ENCODE measurements at regions not wholly inside any gene's neighbourhood (a gene's known extent, or its start where the extent isn't known, plus 50 kb on each side); places are given as distances from the start of the nearest gene placed in this dataset.

GRCh38 chr5:101663543-101663942, 632.5 kb downstream of the SLCO4C1 start:
- no peak overlapping the region for H2AFZ ChIP-seq (ENCODE audit: low read length)
- no peaks in the 10 kb centered on the region for H3K9me2 ChIP-seq (ENCODE audit: low read depth, low read length)
- TF ChIP-seq CTCF (IDR thresholded peaks at IDR 0.05; ENCODE audit: low read length) (no peak), EZH2 (IDR thresholded peaks at IDR 0.05; ENCODE audit: borderline replicate concordance, low read length) (no peak)
- H3F3A ChIP-seq (ENCODE audit: insufficient read depth, low read length): no peaks in the 10 kb centered on the region
- no peak overlapping the region for H3K9ac ChIP-seq (ENCODE audit: low read length)
- H3K27ac ChIP-seq (ENCODE audit: low read depth, low read length, poor library complexity, severe bottlenecking): no peak overlapping the region
- no peak overlapping the region for H3K4me3 ChIP-seq (ENCODE audit: low read depth, low read length, poor library complexity, severe bottlenecking)
- no peak overlapping the region for H3K4me2 ChIP-seq (ENCODE audit: low read length)
- H3K9me3 ChIP-seq (ENCODE audit: low read length): no peaks in the 10 kb centered on the region
- no peaks in the 10 kb centered on the region for H3K36me3 ChIP-seq (ENCODE audit: insufficient read depth, low read length)
- no peaks in the 10 kb centered on the region for H3K27me3 ChIP-seq (ENCODE audit: insufficient read depth, low read length)
- H3K79me2 ChIP-seq (ENCODE audit: insufficient read depth, low read length): no peaks in the 10 kb centered on the region
- H4K20me1 ChIP-seq (ENCODE audit: insufficient read depth, low read length): no peaks in the 10 kb centered on the region
- no peaks in the 10 kb centered on the region for H3K4me1 ChIP-seq (ENCODE audit: insufficient read depth, low read length, severe bottlenecking)

GRCh38 chr5:101662263-101662662, 633.8 kb downstream of the SLCO4C1 start:
- Histone ChIP-seq H3K9me3 (ENCODE audit: low read length) (no peaks in the 10 kb centered on the region), H3K4me2 (ENCODE audit: low read length) (no peak overlapping the region), H3K27ac (ENCODE audit: low read depth, low read length, poor library complexity, severe bottlenecking) (no peak overlapping the region), H4K20me1 (ENCODE audit: insufficient read depth, low read length) (no peaks in the 10 kb centered on the region), H3K4me3 (ENCODE audit: low read depth, low read length, poor library complexity, severe bottlenecking) (no peak overlapping the region), H3F3A (ENCODE audit: insufficient read depth, low read length) (no peaks in the 10 kb centered on the region), H3K9ac (ENCODE audit: low read length) (no peak overlapping the region), H3K36me3 (ENCODE audit: insufficient read depth, low read length) (no peaks in the 10 kb centered on the region), H3K4me1 (ENCODE audit: insufficient read depth, low read length, severe bottlenecking) (no peaks in the 10 kb centered on the region), H2AFZ (ENCODE audit: low read length) (no peak overlapping the region), H3K27me3 (ENCODE audit: insufficient read depth, low read length) (no peaks in the 10 kb centered on the region), H3K79me2 (ENCODE audit: insufficient read depth, low read length) (no peaks in the 10 kb centered on the region), H3K9me2 (ENCODE audit: low read depth, low read length) (no peaks in the 10 kb centered on the region)
- no peak for TF ChIP-seq CTCF (IDR thresholded peaks at IDR 0.05; ENCODE audit: low read length)
- TF ChIP-seq EZH2 (IDR thresholded peaks at IDR 0.05; ENCODE audit: borderline replicate concordance, low read length): no peak

- no peak overlapping the region for H3K27ac ChIP-seq (ENCODE audit: low read depth, low read length, poor library complexity, severe bottlenecking)
- no peaks in the 10 kb centered on the region for H3K4me1 ChIP-seq (ENCODE audit: insufficient read depth, low read length, severe bottlenecking)
- H3K9me2 ChIP-seq (ENCODE audit: low read depth, low read length): no peaks in the 10 kb centered on the region
- H3K4me2 ChIP-seq (ENCODE audit: low read length): no peak overlapping the region
- no peaks in the 10 kb centered on the region for H3K36me3 ChIP-seq (ENCODE audit: insufficient read depth, low read length)
- no peaks in the 10 kb centered on the region for H3K79me2 ChIP-seq (ENCODE audit: insufficient read depth, low read length)
- no peaks in the 10 kb centered on the region for H3K27me3 ChIP-seq (ENCODE audit: insufficient read depth, low read length)
- H3K9me3 ChIP-seq (ENCODE audit: low read length): no peaks in the 10 kb centered on the region
- no peaks in the 10 kb centered on the region for H3F3A ChIP-seq (ENCODE audit: insufficient read depth, low read length)
- H3K4me3 ChIP-seq (ENCODE audit: low read depth, low read length, poor library complexity, severe bottlenecking): no peak overlapping the region
- H4K20me1 ChIP-seq (ENCODE audit: insufficient read depth, low read length): no peaks in the 10 kb centered on the region
- H2AFZ ChIP-seq (ENCODE audit: low read length): no peak overlapping the region
- TF ChIP-seq CTCF (IDR thresholded peaks at IDR 0.05; ENCODE audit: low read length): no peak
- no peak overlapping the region for H3K9ac ChIP-seq (ENCODE audit: low read length)
Measured at GRCh38 chr5:101658433-101658832, 637.7 kb downstream of the SLCO4C1 start.
